ENCODE measurements at regions not wholly inside any gene's neighbourhood (a gene's known extent, or its start where the extent isn't known, plus 50 kb on each side); places are given as distances from the start of the nearest gene placed in this dataset.

DNA sequence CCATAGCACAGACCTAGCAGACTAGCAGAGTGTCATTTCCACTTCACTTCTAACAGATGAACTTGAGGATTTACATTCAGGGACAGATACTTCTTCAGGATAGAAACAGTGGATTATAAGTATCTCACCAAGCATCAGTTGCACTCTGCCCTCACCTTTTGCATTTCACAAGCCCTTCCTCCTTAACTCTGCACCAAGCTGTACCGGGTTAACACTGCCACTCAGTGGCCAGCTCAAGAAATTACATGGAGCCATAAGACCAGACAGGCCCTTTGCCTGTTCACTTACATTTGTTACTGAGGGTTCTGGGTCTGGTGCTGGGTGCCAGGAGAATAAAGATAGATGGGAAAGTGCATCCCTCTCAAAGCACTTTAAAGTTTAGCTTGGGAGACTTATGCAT is 309.8 kb downstream of the SHANK2 start:
- ATAC-seq (no peak), DNase-seq (no peak)
- Histone ChIP-seq H3K27ac (no peak overlapping the region), H3K9me3 (peaks cover 20% of the 10 kb centered on the region), H3K4me3 (no peak overlapping the region), H3K36me3 (no peaks in the 10 kb centered on the region), H3K4me1 (no peaks in the 10 kb centered on the region), H3K27me3 (ENCODE audit: low read depth) (no peaks in the 10 kb centered on the region)
- TF ChIP-seq CTCF (IDR thresholded peaks at IDR 0.05) = no peak
- intact Hi-C loops (cut with DNase I) = no loop called here

- Histone ChIP-seq H3K27me3 (ENCODE audit: low read depth) (no peaks in the 10 kb centered on the region), H3K4me1 (no peaks in the 10 kb centered on the region), H3K36me3 (no peaks in the 10 kb centered on the region), H3K4me3 (no peak overlapping the region), H3K27ac (no peak overlapping the region), H3K9me3 (peaks cover 20% of the 10 kb centered on the region)
- no peak for ATAC-seq
- TF ChIP-seq CTCF (IDR thresholded peaks at IDR 0.05) = no peak
- intact Hi-C loops (cut with DNase I) = no loop called here
- no peak for DNase-seq
These were observed 308.2 kb downstream of the SHANK2 start for GRCh38 chr11:70944141-70944540.

DNA sequence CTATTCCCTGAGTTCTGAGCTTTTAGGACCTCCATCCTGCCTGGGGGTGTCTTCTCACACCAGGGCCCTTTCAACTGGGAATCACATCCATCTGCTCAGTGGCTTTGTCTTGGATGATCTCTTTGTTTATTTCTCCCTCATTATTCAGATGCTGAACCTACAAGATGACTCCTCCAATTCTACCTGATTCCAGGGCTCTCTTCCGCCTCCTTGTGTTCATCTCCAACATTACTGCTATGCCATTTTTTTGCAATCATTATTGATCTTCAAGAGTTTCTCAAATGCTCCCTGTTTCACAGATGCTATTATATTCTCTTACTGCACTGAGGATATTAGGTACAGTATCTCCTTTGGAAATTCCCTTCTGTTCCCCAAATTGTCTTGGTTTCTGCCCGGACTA is 307.7 kb downstream of the SHANK2 start:
- no peaks in the 10 kb centered on the region for H3K36me3 ChIP-seq
- H3K9me3 ChIP-seq = peaks cover 20% of the 10 kb centered on the region
- no peak for TF ChIP-seq CTCF (IDR thresholded peaks at IDR 0.05)
- no peak for ATAC-seq
- no peaks in the 10 kb centered on the region for H3K4me1 ChIP-seq
- intact Hi-C loops (cut with DNase I) = no loop called here
- no peak for DNase-seq
- no peak overlapping the region for H3K27ac ChIP-seq
- no peaks in the 10 kb centered on the region for H3K27me3 ChIP-seq (ENCODE audit: low read depth)
- H3K4me3 ChIP-seq = no peak overlapping the region

GRCh38 chr11:70948398-70948797 is 304.0 kb downstream of the SHANK2 start:
- intact Hi-C loops (cut with DNase I) = no loop called here
- ATAC-seq (no peak), DNase-seq (no peak)
- no peak overlapping the region for H3K4me3 ChIP-seq
- H3K27me3 ChIP-seq (ENCODE audit: low read depth) = no peaks in the 10 kb centered on the region
- no peak for TF ChIP-seq CTCF (IDR thresholded peaks at IDR 0.05)
- H3K4me1 ChIP-seq = no peaks in the 10 kb centered on the region
- no peak overlapping the region for H3K27ac ChIP-seq
- H3K36me3 ChIP-seq = no peaks in the 10 kb centered on the region
- H3K9me3 ChIP-seq = peaks cover under 1% of the 10 kb centered on the region

GRCh38 chr11:70948855-70949531 is 303.4 kb downstream of the SHANK2 start:
- ATAC-seq (no peak), DNase-seq (no peak)
- no peak overlapping the region for H3K4me3 ChIP-seq
- no peaks in the 10 kb centered on the region for H3K36me3 ChIP-seq
- intact Hi-C loops (cut with DNase I) = no loop called here
- no peaks in the 10 kb centered on the region for H3K4me1 ChIP-seq
- no peaks in the 10 kb centered on the region for H3K9me3 ChIP-seq
- no peak for TF ChIP-seq CTCF (IDR thresholded peaks at IDR 0.05)
- H3K27me3 ChIP-seq (ENCODE audit: low read depth) = no peaks in the 10 kb centered on the region
- no peak overlapping the region for H3K27ac ChIP-seq

Data from lower lobe of right lung (tissue), 2 donors.